ENCODE measurements at regions not wholly inside any gene's neighbourhood (a gene's known extent, or its start where the extent isn't known, plus 50 kb on each side); places are given as distances from the start of the nearest gene placed in this dataset.

DNA sequence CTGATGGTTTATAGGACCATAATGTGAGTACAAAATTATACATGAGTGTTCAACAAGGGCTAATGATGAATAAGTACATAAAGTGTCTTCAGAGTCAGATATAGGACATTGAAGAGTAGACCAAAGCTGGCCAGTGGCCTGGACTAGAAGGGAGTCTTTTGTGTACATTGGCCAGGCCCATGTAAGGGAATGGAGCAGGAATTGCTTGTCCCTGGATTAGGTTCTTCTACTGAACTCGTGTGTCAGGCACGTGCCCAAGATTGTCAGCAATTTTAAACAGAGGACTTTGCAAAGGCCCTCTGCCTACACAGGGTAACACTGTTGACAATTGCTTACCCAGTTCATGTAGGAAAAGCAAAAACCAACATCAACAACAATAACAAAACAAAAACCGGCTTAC lies 196.0 kb upstream of the SEL1L start:
- Mint-ChIP-seq H3K36me3 (ENCODE audit: unreplicated experiment) (no peaks in the 10 kb centered on the region), H3K9me3 (ENCODE audit: unreplicated experiment) (peaks cover 40% of the 10 kb centered on the region), H3K4me3 (ENCODE audit: unreplicated experiment) (no peak overlapping the region), H3K27me3 (ENCODE audit: unreplicated experiment) (no peaks in the 10 kb centered on the region), H3K27ac (ENCODE audit: unreplicated experiment) (no peak overlapping the region), H3K4me1 (ENCODE audit: unreplicated experiment) (no peaks in the 10 kb centered on the region)
- no peak for DNase-seq (ENCODE audit: extremely low spot score, unreplicated experiment)
- TF ChIP-seq, protein P1, sequence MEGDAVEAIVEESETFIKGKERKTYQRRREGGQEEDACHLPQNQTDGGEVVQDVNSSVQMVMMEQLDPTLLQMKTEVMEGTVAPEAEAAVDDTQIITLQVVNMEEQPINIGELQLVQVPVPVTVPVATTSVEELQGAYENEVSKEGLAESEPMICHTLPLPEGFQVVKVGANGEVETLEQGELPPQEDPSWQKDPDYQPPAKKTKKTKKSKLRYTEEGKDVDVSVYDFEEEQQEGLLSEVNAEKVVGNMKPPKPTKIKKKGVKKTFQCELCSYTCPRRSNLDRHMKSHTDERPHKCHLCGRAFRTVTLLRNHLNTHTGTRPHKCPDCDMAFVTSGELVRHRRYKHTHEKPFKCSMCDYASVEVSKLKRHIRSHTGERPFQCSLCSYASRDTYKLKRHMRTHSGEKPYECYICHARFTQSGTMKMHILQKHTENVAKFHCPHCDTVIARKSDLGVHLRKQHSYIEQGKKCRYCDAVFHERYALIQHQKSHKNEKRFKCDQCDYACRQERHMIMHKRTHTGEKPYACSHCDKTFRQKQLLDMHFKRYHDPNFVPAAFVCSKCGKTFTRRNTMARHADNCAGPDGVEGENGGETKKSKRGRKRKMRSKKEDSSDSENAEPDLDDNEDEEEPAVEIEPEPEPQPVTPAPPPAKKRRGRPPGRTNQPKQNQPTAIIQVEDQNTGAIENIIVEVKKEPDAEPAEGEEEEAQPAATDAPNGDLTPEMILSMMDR (IDR thresholded peaks at IDR 0.05): no peak

DNA sequence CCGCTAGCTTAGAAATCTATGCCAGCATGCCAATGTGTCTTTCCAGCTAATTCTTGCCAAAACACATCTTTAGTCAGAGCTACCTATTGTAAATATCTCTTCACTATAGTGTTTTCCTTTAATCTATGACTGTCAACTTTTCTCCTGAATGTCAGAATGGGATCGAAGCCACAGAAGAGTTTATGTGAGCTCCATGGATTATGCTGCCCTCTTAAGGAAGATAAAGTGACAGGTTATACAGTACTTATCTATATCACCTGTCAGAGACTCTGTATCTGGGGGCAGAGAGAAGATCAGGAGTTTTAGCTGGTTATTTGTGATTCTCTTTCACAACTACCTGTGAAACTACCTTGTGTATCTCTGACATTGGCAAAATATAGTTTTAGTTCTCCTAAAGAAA lies 204.3 kb upstream of the SEL1L start:
- peaks cover 38% of the 10 kb centered on the region for H3K9me3 Mint-ChIP-seq (ENCODE audit: unreplicated experiment)
- no peak overlapping the region for H3K4me3 Mint-ChIP-seq (ENCODE audit: unreplicated experiment)
- TF ChIP-seq, protein P1 (IDR thresholded peaks at IDR 0.05): no peak
- no peaks in the 10 kb centered on the region for H3K4me1 Mint-ChIP-seq (ENCODE audit: unreplicated experiment)
- DNase-seq (ENCODE audit: extremely low spot score, unreplicated experiment): no peak
- no peaks in the 10 kb centered on the region for H3K36me3 Mint-ChIP-seq (ENCODE audit: unreplicated experiment)
- no peak overlapping the region for H3K27ac Mint-ChIP-seq (ENCODE audit: unreplicated experiment)
- H3K27me3 Mint-ChIP-seq (ENCODE audit: unreplicated experiment): no peaks in the 10 kb centered on the region

DNA sequence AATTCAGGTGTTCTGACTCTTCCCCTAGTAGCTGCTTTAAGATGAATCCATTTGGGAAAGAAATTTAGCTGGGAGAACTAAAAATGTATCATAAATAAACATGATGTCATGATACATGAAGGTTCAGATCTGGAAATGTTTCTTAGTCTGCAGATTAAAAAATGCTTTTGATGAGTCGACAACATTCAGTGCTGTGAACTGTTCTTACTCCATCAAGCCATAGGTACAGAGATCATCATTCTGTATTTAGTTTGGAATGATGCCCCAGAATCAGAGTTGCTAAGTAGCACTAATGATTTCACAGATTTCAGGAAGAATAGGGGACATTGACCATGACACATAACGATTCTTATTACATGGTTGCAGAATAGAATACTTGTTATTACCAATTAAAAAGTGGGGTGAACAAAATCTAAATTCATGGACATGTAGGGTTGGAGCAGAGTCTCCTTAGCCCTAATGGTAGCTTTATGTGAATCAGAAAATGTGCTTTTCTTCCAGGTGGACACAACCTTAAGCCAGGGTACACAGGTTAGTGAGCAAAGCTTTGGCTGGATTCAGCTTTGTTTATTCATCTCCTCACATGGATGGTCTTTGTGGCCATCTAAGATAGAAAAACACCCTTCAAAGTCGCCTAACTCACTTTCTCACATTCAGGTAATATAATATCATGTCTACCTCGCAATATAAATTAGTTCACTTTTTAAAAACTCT lies 205.4 kb upstream of the SEL1L start:
- no peak overlapping the region for H3K27ac Mint-ChIP-seq (ENCODE audit: unreplicated experiment)
- H3K9me3 Mint-ChIP-seq (ENCODE audit: unreplicated experiment): peaks cover 27% of the 10 kb centered on the region
- TF ChIP-seq, protein P1 (IDR thresholded peaks at IDR 0.05): no peak
- H3K4me3 Mint-ChIP-seq (ENCODE audit: unreplicated experiment): no peak overlapping the region
- no peaks in the 10 kb centered on the region for H3K4me1 Mint-ChIP-seq (ENCODE audit: unreplicated experiment)
- no peak for DNase-seq (ENCODE audit: extremely low spot score, unreplicated experiment)
- H3K27me3 Mint-ChIP-seq (ENCODE audit: unreplicated experiment): no peaks in the 10 kb centered on the region
- no peaks in the 10 kb centered on the region for H3K36me3 Mint-ChIP-seq (ENCODE audit: unreplicated experiment)

DNA sequence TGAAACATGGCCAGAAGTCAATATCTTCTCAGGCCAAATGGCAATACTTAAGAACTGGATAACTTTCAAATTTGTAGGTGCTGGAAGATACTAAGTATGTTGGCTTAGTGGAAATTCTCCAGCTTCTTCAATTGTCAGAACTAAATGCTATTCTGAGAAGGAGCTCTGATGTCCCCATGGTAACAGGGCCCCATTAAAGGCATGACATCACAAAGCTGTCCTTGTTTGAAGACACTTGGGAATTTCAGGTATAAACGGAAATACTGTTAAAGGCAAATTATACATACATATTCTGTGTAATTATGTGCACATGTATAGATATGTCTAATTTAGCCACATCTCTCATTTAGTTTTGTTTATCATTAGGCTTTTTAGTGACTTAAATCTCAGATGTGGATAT lies 210.0 kb upstream of the SEL1L start:
- no peak overlapping the region for H3K27ac Mint-ChIP-seq (ENCODE audit: unreplicated experiment)
- H3K4me3 Mint-ChIP-seq (ENCODE audit: unreplicated experiment): no peak overlapping the region
- no peak for DNase-seq (ENCODE audit: extremely low spot score, unreplicated experiment)
- H3K4me1 Mint-ChIP-seq (ENCODE audit: unreplicated experiment): no peaks in the 10 kb centered on the region
- TF ChIP-seq, protein P1 (IDR thresholded peaks at IDR 0.05): no peak
- no peaks in the 10 kb centered on the region for H3K27me3 Mint-ChIP-seq (ENCODE audit: unreplicated experiment)
- H3K9me3 Mint-ChIP-seq (ENCODE audit: unreplicated experiment): peaks cover 9% of the 10 kb centered on the region
- no peaks in the 10 kb centered on the region for H3K36me3 Mint-ChIP-seq (ENCODE audit: unreplicated experiment)

DNA sequence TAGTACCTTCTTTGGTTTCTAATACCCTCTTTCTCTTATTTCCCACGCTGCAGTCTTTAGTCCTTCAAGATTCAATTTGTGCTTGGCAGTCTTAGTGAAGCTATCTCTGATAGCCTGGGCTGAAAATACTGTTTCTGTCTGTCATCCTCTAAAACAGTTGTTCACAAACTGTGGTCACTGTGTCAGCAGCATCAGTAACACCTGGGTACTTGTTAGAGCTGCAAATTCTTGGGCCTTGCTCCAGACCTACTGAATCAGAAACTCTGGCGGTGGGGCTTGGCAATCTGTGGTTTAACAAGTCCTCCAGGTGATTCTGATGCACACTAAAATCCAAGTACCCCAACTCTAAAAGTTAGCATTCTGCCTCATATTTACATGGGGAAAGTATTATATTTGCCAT lies 217.5 kb upstream of the SEL1L start:
- Mint-ChIP-seq H3K27ac (ENCODE audit: unreplicated experiment) (no peak overlapping the region), H3K9me3 (ENCODE audit: unreplicated experiment) (peaks cover 20% of the 10 kb centered on the region), H3K4me3 (ENCODE audit: unreplicated experiment) (no peak overlapping the region), H3K36me3 (ENCODE audit: unreplicated experiment) (no peaks in the 10 kb centered on the region), H3K27me3 (ENCODE audit: unreplicated experiment) (no peaks in the 10 kb centered on the region), H3K4me1 (ENCODE audit: unreplicated experiment) (no peaks in the 10 kb centered on the region)
- TF ChIP-seq, protein P1 (IDR thresholded peaks at IDR 0.05): no peak
- DNase-seq (ENCODE audit: extremely low spot score, unreplicated experiment): no peak

Data from osteocyte (in vitro differentiated cells).